BJ (cell line): ENCODE measurements at regions not wholly inside any gene's neighbourhood (a gene's known extent, or its start where the extent isn't known, plus 50 kb on each side); places are given as distances from the start of the nearest gene placed in this dataset.

Experiments used
- CTCF ChIA-PET: fragments of 350-600 bp; formaldehyde crosslinking; extraction: SDS; loops from one replicate; lab custom pipeline; 2021; ENCODE audit warnings: antibody characterized with exemption, inconsistent platforms; lab: Yijun Ruan, JAX
- POLR2A ChIA-PET: fragments of 300-600 bp; sonication (Branson Sonifier 250); formaldehyde crosslinking; extraction: SDS; loops from one replicate; lab custom pipeline; 2021; ENCODE audit warnings: antibody characterized with exemption; lab: Charles Lee
- DNase-seq: peaks from one replicate; pipeline ENCODE4 v3.0.0-alpha.2; 2011; ENCODE audit warnings: low read depth
- H3K27me3 ChIP-seq: 2 replicates; pipeline ENCODE4 v1.6.0; 2011; ENCODE audit warnings: low read length; ENCODE audit not compliant: control insufficient read depth, insufficient read depth
- H3K36me3 ChIP-seq: 2 replicates; pipeline ENCODE4 v1.5.1; 2011; ENCODE audit warnings: low read length; ENCODE audit not compliant: control insufficient read depth, insufficient read depth
- H3K4me3 ChIP-seq: 2 replicates; pipeline ENCODE4 v1.5.1; 2011; ENCODE audit warnings: low read depth, mild to moderate bottlenecking, control low read depth, low read length
- CTCF ChIP-seq: IDR thresholded peaks from 2 replicates; pipeline ENCODE4 v1.5.1; 2011; ENCODE audit warnings: low read depth, mild to moderate bottlenecking, control low read depth, inconsistent platforms, low read length, moderate library complexity; ENCODE audit not compliant: insufficient read depth

- Histone ChIP-seq H3K4me3 (no peak overlapping the region), H3K27me3 (no peaks in the 10 kb centered on the region), H3K36me3 (no peaks in the 10 kb centered on the region)
- POLR2A ChIA-PET: no interaction called here
- no peak for TF ChIP-seq CTCF
- DNase-seq: no peak
- CTCF ChIA-PET: interaction anchor here (0.6 to 2.1 kb wide), 2 partner anchors 46 to 48 kb away, joined by 3 to 4 read pairs; no protein-coding TSS in a partner anchor
These were observed 100.8 kb upstream of the OTUD4 start for GRCh38 chr4:145281224-145281623.

- H3K27me3 ChIP-seq: no peaks in the 10 kb centered on the region
- H3K4me3 ChIP-seq: no peak overlapping the region
- POLR2A ChIA-PET: interaction anchor here (0.6 kb wide), 1 partner anchor 201 kb away, joined by 3 read pairs; the partner anchor contains the start of gene SMAD1
- DNase-seq: no peak
- TF ChIP-seq CTCF: no peak
- H3K36me3 ChIP-seq: no peaks in the 10 kb centered on the region
- CTCF ChIA-PET: interaction anchor here (1.4 to 2.1 kb wide), 2 partner anchors 29 to 47 kb away, joined by 3 to 4 read pairs; no protein-coding TSS in a partner anchor
These were observed 100.2 kb upstream of the OTUD4 start for GRCh38 chr4:145280541-145280940.

- CTCF ChIA-PET: interaction anchor here (1.0 to 1.4 kb wide), 2 partner anchors 10 to 28 kb away, joined by 3 to 4 read pairs; no protein-coding TSS in a partner anchor
- POLR2A ChIA-PET: no interaction called here
- peak; percentile 88 for DNase-seq
- Histone ChIP-seq H3K36me3 (no peaks in the 10 kb centered on the region), H3K27me3 (no peaks in the 10 kb centered on the region), H3K4me3 (no peak overlapping the region)
- TF ChIP-seq CTCF: no peak
These were observed 99.0 kb upstream of the OTUD4 start for GRCh38 chr4:145279122-145279960.

- H3K4me3 ChIP-seq: no peak overlapping the region
- no peaks in the 10 kb centered on the region for H3K36me3 ChIP-seq
- H3K27me3 ChIP-seq: no peaks in the 10 kb centered on the region
- ChIA-PET POLR2A (no interaction called here), CTCF (no interaction called here)
- no peak for TF ChIP-seq CTCF
- DNase-seq: peak; percentile 23
These were observed 98.1 kb upstream of the OTUD4 start for GRCh38 chr4:145278341-145279121.

GRCh38 chr4:145277011-145277410 lies 96.6 kb upstream of the OTUD4 start:
- TF ChIP-seq CTCF: no peak
- no peaks in the 10 kb centered on the region for H3K27me3 ChIP-seq
- DNase-seq: no peak
- CTCF ChIA-PET: no interaction called here
- POLR2A ChIA-PET: no interaction called here
- no peak overlapping the region for H3K4me3 ChIP-seq
- no peaks in the 10 kb centered on the region for H3K36me3 ChIP-seq
